Left ventricle myocardium inferior (tissue), 1 donor: ENCODE measurements at regions not wholly inside any gene's neighbourhood (a gene's known extent, or its start where the extent isn't known, plus 50 kb on each side); places are given as distances from the start of the nearest gene placed in this dataset.

Experiments
- DNase-seq: peaks from one replicate; pipeline ENCODE4 v3.0.0-alpha.2; 2020
- H3K27ac ChIP-seq: fragments of 200-600 bp; replicated peaks from 2 replicates; pipeline ENCODE4 v1.8.0; 2021
- H3K27me3 ChIP-seq: fragments of 200-600 bp; 2 replicates; pipeline ENCODE4 v1.8.0; 2021; ENCODE audit warnings: low read depth
- H3K36me3 ChIP-seq: fragments of 200-600 bp; 2 replicates; pipeline ENCODE4 v1.8.0; 2021
- H3K4me1 ChIP-seq: fragments of 200-600 bp; 2 replicates; pipeline ENCODE4 v1.8.0; 2021
- H3K4me3 ChIP-seq: fragments of 200-600 bp; 2 replicates; pipeline ENCODE4 v1.8.0; 2021; ENCODE audit warnings: mild to moderate bottlenecking, moderate library complexity
- H3K9me3 ChIP-seq: fragments of 200-600 bp; replicated peaks from 2 replicates; pipeline ENCODE4 v1.8.0; 2021
- intact Hi-C: fragments of 100-400 bp; cut with micrococcal nuclease; formaldehyde crosslinking; loops from one replicate; pipeline ENCODE4 v1.11.0; 2022
- TF ChIP-seq, protein P1 (sequence below): fragments of 200-600 bp; IDR thresholded peaks from 2 replicates; pipeline ENCODE4 v1.8.0; 2021; ENCODE audit warnings: antibody characterized with exemption, mild to moderate bottlenecking, borderline replicate concordance
- donor health status: DM: no; HTN: yes; CAD: no; lungs with severe emphysema.

DNA sequence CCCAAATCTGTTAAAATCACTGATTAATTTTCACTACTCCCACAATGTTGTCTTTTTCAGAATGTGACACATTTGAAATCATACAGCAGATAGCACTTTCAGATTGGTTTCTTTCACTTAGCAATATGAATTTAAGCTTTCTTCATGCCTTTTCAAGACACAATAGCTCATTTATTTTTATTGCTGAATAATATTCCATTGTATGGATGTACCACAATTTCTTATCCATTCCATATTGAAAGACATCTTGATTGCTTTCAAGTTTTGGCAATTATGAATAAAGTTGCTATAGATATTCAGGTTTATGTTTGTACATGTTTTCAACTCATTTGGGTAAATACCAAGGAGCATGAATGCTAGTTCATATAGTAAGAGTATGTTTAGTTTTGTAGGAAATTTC, 2635.6 kb upstream of the PCDH20 start:
- TF ChIP-seq, protein P1, sequence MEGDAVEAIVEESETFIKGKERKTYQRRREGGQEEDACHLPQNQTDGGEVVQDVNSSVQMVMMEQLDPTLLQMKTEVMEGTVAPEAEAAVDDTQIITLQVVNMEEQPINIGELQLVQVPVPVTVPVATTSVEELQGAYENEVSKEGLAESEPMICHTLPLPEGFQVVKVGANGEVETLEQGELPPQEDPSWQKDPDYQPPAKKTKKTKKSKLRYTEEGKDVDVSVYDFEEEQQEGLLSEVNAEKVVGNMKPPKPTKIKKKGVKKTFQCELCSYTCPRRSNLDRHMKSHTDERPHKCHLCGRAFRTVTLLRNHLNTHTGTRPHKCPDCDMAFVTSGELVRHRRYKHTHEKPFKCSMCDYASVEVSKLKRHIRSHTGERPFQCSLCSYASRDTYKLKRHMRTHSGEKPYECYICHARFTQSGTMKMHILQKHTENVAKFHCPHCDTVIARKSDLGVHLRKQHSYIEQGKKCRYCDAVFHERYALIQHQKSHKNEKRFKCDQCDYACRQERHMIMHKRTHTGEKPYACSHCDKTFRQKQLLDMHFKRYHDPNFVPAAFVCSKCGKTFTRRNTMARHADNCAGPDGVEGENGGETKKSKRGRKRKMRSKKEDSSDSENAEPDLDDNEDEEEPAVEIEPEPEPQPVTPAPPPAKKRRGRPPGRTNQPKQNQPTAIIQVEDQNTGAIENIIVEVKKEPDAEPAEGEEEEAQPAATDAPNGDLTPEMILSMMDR = no peak
- Histone ChIP-seq H3K9me3 (peaks cover 19% of the 10 kb centered on the region), H3K27me3 (no peaks in the 10 kb centered on the region), H3K36me3 (no peaks in the 10 kb centered on the region), H3K27ac (no peak overlapping the region), H3K4me3 (no peak overlapping the region), H3K4me1 (no peaks in the 10 kb centered on the region)
- intact Hi-C loops = no loop called here
- no peak for DNase-seq

DNA sequence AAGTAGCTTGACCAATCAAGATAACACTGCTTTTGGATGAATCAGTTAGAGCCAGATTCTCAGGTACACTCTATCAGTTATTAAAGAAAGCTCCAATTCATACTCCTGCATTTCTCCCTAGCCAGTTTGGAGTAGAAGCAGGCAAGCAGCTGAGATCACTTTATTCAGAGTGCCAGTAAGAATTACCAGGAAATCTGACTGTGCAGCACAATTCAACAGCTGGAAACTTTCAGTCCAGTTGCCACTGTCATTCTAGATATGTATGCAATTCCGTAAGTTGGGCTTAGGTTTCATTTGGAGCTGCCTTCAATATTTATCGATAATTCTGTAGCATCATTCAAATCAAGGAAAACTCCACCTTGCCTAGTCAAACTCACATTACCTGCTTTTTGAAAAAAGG, 2625.6 kb upstream of the PCDH20 start:
- DNase-seq = no peak
- Histone ChIP-seq H3K4me3 (no peak overlapping the region), H3K4me1 (no peaks in the 10 kb centered on the region), H3K27me3 (no peaks in the 10 kb centered on the region), H3K36me3 (no peaks in the 10 kb centered on the region), H3K27ac (no peak overlapping the region), H3K9me3 (no peaks in the 10 kb centered on the region)
- intact Hi-C loops = no loop called here
- TF ChIP-seq, protein P1 = no peak

DNA sequence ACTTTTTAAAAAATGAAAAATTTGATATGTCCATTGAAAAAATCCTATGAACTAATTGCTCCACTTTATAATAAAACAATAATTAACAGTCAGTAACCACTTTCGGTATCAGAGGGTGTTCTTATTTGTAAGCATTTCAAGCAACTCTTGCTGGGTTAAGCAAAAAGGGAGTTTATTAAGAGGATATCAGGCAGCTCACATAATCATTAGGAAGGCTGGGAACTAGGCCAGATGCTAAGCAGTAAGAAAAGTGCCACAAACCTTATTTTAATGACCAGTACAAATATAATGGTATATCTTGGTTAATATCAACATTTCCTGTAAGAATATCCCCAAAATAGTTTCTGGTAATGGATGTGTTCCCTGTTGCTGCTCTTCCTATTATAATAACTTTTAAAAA, 2618.3 kb upstream of the PCDH20 start:
- H3K36me3 ChIP-seq = no peaks in the 10 kb centered on the region
- DNase-seq = no peak
- TF ChIP-seq, protein P1 = no peak
- intact Hi-C loops = no loop called here
- H3K4me3 ChIP-seq = no peak overlapping the region
- H3K27me3 ChIP-seq = no peaks in the 10 kb centered on the region
- no peak overlapping the region for H3K27ac ChIP-seq
- H3K9me3 ChIP-seq = no peaks in the 10 kb centered on the region
- H3K4me1 ChIP-seq = no peaks in the 10 kb centered on the region

DNA sequence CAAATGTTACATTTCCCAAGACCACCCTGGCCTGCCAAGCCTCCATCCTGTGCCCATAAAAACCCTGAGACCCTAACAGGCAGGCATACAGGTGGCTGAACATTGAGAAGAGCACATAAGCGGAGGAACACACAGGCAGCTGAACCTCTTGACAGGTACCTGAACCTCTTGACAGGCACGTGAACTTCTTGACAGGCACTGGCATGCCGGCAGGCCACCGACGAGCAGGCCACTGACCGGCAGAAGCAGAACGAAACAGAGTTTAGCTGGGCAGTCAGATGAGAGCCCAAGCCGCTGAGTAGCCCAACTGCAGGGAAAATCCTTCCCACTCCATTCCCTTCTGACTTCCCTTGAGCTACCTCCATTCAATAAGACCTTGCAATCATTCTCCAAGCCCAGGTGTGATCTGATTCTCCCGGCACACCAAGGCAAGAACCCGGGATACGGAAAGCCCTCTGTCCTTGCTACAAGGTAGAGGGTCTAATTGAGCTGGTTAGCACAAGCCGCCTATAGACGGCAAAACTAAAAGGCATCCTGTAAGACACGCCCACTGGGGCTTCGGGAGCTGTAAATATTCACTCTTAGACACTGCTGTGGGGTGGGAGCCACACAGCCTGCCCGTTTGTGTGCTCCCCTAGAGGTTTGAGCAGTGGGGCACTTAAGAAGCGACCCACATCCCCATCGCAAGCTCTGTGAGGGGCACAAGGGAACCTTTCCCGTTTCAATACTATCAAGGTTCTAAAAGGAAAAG, 2613.9 kb upstream of the PCDH20 start:
- intact Hi-C loops = no loop called here
- DNase-seq = no peak

DNA sequence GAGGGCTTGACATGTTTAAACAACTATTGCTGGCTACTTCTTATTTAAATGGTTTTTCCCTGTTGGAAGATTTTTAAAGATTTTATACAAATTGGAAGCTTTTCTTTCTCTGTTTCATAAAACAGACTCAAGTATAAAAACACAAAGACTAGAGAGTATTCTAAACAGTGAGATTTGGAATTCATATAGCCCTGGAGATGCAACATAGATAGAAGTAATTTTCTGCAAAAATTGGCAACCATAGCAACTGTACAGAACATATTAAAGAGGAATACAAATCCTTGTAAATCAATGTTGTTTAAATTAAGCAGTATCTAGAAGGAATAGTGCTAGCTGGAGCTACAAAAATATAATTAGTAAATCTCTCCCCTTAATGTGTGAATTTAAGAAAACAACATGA, 2612.9 kb upstream of the PCDH20 start:
- DNase-seq = no peak
- no peaks in the 10 kb centered on the region for H3K36me3 ChIP-seq
- no peak overlapping the region for H3K27ac ChIP-seq
- no peaks in the 10 kb centered on the region for H3K4me1 ChIP-seq
- TF ChIP-seq, protein P1 = no peak
- H3K4me3 ChIP-seq = no peak overlapping the region
- H3K9me3 ChIP-seq = peaks cover under 1% of the 10 kb centered on the region
- intact Hi-C loops = no loop called here
- H3K27me3 ChIP-seq = no peaks in the 10 kb centered on the region

More for the DNA sequence above, 2613.9 kb upstream of the PCDH20 start:
- no peaks in the 10 kb centered on the region for H3K4me1 ChIP-seq
- H3K4me3 ChIP-seq = no peak overlapping the region
- no peaks in the 10 kb centered on the region for H3K36me3 ChIP-seq
- H3K27me3 ChIP-seq = no peaks in the 10 kb centered on the region
- TF ChIP-seq, protein P1 = no peak
- H3K9me3 ChIP-seq = no peaks in the 10 kb centered on the region
- H3K27ac ChIP-seq = no peak overlapping the region
